ENCODE measurements at regions not wholly inside any gene's neighbourhood (a gene's known extent, or its start where the extent isn't known, plus 50 kb on each side); places are given as distances from the start of the nearest gene placed in this dataset.
"Not testable (repeated sequence)": the region's sequence is repeated elsewhere in the genome, so short reads cannot be mapped to it uniquely, and the experiment has no call there.

DNA sequence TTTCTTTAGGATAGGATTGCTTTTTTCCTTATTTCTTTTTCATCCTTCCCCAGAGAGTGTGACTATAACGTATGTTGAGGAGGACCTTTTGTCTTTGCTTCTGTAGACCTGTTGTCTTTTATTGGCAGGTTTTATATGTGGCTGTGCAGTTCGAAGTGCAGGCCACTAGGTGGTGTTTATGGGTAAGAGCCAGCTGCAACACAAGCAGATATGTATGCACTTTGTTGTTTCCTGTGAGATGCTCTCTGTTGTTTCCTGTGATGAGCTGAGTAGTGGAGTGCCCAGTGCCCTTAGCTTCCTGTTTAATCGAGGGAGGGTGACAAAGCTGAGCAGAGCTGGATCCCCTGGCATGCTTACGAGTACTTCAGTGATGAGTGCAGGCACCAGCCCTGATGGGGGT, 50.0 kb upstream of the TGIF2LX start:
- TF ChIP-seq, protein P1, sequence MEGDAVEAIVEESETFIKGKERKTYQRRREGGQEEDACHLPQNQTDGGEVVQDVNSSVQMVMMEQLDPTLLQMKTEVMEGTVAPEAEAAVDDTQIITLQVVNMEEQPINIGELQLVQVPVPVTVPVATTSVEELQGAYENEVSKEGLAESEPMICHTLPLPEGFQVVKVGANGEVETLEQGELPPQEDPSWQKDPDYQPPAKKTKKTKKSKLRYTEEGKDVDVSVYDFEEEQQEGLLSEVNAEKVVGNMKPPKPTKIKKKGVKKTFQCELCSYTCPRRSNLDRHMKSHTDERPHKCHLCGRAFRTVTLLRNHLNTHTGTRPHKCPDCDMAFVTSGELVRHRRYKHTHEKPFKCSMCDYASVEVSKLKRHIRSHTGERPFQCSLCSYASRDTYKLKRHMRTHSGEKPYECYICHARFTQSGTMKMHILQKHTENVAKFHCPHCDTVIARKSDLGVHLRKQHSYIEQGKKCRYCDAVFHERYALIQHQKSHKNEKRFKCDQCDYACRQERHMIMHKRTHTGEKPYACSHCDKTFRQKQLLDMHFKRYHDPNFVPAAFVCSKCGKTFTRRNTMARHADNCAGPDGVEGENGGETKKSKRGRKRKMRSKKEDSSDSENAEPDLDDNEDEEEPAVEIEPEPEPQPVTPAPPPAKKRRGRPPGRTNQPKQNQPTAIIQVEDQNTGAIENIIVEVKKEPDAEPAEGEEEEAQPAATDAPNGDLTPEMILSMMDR (IDR thresholded peaks at IDR 0.05; ENCODE audit: borderline replicate concordance, control extremely low read depth, extremely low read depth, insufficient read depth, missing control alignments): peak; percentile 36
- DNase-seq (ENCODE audit: low spot score); in situ Hi-C loops (cut with MboI; ENCODE audit: low sequenced_read_pairs, unreplicated experiment): not testable (repeated sequence)
